ENCODE measurements at regions not wholly inside any gene's neighbourhood (a gene's known extent, or its start where the extent isn't known, plus 50 kb on each side); places are given as distances from the start of the nearest gene placed in this dataset.

DNA sequence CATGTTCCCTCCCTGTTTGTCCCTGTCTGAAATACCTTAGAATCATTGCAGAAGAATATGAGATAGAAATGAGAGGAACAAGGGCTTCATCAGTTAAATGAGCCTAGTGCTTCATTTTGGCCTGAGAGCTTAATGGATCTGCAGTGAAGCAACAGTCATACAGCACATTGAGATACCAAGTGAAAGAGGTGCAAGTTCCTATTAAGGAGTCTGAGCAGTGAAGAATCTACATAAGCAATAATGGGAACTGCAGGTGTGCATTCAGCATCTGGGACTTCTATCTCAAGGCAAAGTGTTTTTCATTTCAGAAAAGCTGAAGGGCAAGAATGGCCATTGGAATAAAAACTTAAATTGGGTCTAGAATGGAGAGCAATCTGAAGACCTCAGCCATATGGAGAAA is 323.2 kb upstream of the SLC39A10 start:
- Histone ChIP-seq H3K27ac (ENCODE audit: low read depth, low read length, poor library complexity, severe bottlenecking) (no peak overlapping the region), H3K9me3 (ENCODE audit: low read depth, low read length, poor library complexity, severe bottlenecking) (no peaks in the 10 kb centered on the region), H3K4me3 (ENCODE audit: low read depth, low read length, poor library complexity, severe bottlenecking) (no peak overlapping the region), H3K36me3 (ENCODE audit: insufficient read depth, low read length, poor library complexity, severe bottlenecking) (no peaks in the 10 kb centered on the region), H3K27me3 (replicated peaks; ENCODE audit: insufficient read depth, low read depth, low read length, poor library complexity) (no peaks in the 10 kb centered on the region), H3K4me1 (ENCODE audit: insufficient read depth, low read length, poor library complexity, severe bottlenecking) (no peaks in the 10 kb centered on the region)
- POLR2A ChIA-PET (ENCODE audit: low non-redundant PET), result no interaction called here
- intact Hi-C loops (cut with micrococcal nuclease; ENCODE audit: unreplicated experiment), result no loop called here
- CTCF ChIA-PET, result no interaction called here
- no TSS peak for BruUV-seq (replicated peaks)
- TF ChIP-seq, protein P1, sequence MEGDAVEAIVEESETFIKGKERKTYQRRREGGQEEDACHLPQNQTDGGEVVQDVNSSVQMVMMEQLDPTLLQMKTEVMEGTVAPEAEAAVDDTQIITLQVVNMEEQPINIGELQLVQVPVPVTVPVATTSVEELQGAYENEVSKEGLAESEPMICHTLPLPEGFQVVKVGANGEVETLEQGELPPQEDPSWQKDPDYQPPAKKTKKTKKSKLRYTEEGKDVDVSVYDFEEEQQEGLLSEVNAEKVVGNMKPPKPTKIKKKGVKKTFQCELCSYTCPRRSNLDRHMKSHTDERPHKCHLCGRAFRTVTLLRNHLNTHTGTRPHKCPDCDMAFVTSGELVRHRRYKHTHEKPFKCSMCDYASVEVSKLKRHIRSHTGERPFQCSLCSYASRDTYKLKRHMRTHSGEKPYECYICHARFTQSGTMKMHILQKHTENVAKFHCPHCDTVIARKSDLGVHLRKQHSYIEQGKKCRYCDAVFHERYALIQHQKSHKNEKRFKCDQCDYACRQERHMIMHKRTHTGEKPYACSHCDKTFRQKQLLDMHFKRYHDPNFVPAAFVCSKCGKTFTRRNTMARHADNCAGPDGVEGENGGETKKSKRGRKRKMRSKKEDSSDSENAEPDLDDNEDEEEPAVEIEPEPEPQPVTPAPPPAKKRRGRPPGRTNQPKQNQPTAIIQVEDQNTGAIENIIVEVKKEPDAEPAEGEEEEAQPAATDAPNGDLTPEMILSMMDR (conservative IDR thresholded peaks at IDR 0.05; ENCODE audit: low read depth, low read length), result no peak
- no peak for TF ChIP-seq EZH2 (IDR thresholded peaks at IDR 0.05; ENCODE audit: borderline replicate concordance, low read depth, low read length, poor library complexity, severe bottlenecking)
- DNase-seq (ENCODE audit: low spot score), result no peak

DNA sequence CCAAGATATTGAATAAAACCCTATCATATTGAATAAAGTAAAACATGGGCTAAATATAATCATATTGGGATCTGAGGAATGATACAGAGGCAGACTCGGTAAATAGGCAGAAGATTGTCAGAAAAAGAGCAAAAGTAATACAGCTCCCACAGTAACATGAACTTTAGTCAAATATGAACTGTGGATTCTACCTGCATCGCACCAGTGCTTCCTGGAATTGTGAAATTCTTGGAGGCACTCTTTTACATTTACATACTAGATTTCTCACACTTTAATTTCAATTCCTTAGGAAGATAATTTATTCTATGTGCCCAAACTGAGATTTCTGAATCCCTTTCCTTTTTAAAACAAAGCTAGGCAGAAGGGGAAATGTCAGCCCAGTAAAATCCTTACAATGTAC is 325.1 kb upstream of the SLC39A10 start:
- Histone ChIP-seq H3K36me3 (ENCODE audit: insufficient read depth, low read length, poor library complexity, severe bottlenecking) (no peaks in the 10 kb centered on the region), H3K4me3 (ENCODE audit: low read depth, low read length, poor library complexity, severe bottlenecking) (no peak overlapping the region), H3K4me1 (ENCODE audit: insufficient read depth, low read length, poor library complexity, severe bottlenecking) (no peaks in the 10 kb centered on the region), H3K27me3 (replicated peaks; ENCODE audit: insufficient read depth, low read depth, low read length, poor library complexity) (no peaks in the 10 kb centered on the region), H3K9me3 (ENCODE audit: low read depth, low read length, poor library complexity, severe bottlenecking) (no peaks in the 10 kb centered on the region), H3K27ac (ENCODE audit: low read depth, low read length, poor library complexity, severe bottlenecking) (no peak overlapping the region)
- POLR2A ChIA-PET (ENCODE audit: low non-redundant PET), result no interaction called here
- DNase-seq (ENCODE audit: low spot score), result no peak
- no peak for TF ChIP-seq EZH2 (IDR thresholded peaks at IDR 0.05; ENCODE audit: borderline replicate concordance, low read depth, low read length, poor library complexity, severe bottlenecking)
- TF ChIP-seq, protein P1 (conservative IDR thresholded peaks at IDR 0.05; ENCODE audit: low read depth, low read length), result no peak
- BruUV-seq (replicated peaks), result no TSS peak
- intact Hi-C loops (cut with micrococcal nuclease; ENCODE audit: unreplicated experiment), result no loop called here
- CTCF ChIA-PET, result no interaction called here

DNA sequence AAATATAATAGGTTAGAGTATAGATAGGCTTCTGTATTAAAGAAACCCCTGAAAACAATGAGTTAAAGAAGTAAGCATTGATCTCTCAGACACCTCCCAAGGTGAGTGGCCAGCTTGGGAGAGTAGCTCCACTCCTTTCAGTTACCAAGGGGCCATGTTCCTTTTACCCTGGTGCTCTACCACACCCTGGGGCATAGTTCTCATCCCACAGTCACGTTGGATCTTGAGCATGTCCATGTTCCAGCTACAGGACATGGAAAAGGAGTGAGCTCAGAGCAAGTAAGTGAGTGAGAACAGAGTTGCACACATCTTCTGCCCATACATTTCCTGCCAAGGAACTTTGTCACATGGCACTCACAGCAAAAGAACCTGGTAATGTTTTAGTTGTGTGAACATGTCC is 325.9 kb upstream of the SLC39A10 start:
- TF ChIP-seq, protein P1 (conservative IDR thresholded peaks at IDR 0.05; ENCODE audit: low read depth, low read length), result no peak
- no peak for TF ChIP-seq EZH2 (IDR thresholded peaks at IDR 0.05; ENCODE audit: borderline replicate concordance, low read depth, low read length, poor library complexity, severe bottlenecking)
- no peak for DNase-seq (ENCODE audit: low spot score)
- Histone ChIP-seq H3K4me3 (ENCODE audit: low read depth, low read length, poor library complexity, severe bottlenecking) (no peak overlapping the region), H3K27me3 (replicated peaks; ENCODE audit: insufficient read depth, low read depth, low read length, poor library complexity) (no peaks in the 10 kb centered on the region), H3K36me3 (ENCODE audit: insufficient read depth, low read length, poor library complexity, severe bottlenecking) (no peaks in the 10 kb centered on the region), H3K4me1 (ENCODE audit: insufficient read depth, low read length, poor library complexity, severe bottlenecking) (no peaks in the 10 kb centered on the region), H3K9me3 (ENCODE audit: low read depth, low read length, poor library complexity, severe bottlenecking) (no peaks in the 10 kb centered on the region), H3K27ac (ENCODE audit: low read depth, low read length, poor library complexity, severe bottlenecking) (no peak overlapping the region)
- CTCF ChIA-PET, result no interaction called here
- POLR2A ChIA-PET (ENCODE audit: low non-redundant PET), result no interaction called here
- intact Hi-C loops (cut with micrococcal nuclease; ENCODE audit: unreplicated experiment), result no loop called here
- BruUV-seq (replicated peaks), result no TSS peak
